Endothelial cell of hepatic sinusoid (primary cell): ENCODE measurements at regions not wholly inside any gene's neighbourhood (a gene's known extent, or its start where the extent isn't known, plus 50 kb on each side); places are given as distances from the start of the nearest gene placed in this dataset.

Experiments
- in situ Hi-C: cut with HindIII; loops from 2 replicates; pipeline ENCODE4 v1.10.0; 2017; ENCODE audit warnings: low sequenced_read_pairs

DNA sequence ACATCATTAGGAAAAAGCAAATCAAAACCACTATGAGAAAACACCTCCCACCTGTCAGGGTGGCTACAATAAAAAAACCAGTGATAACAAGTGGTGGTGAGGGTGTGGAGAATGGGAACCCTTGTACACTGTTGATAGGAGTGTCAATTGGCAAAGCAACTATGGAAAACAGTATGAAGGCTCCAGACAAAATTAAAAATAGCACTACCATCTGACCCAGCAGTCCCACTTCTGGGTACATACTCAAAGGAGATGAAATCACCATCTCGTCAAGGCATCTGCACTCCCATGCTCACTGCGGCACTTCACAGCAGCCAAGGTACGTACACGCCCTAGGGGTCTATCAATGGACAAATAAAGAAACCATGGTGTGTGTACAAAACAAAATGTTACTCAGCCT lies 715.1 kb downstream of the UQCRFS1 start:
- in situ Hi-C loops: no loop called here

DNA sequence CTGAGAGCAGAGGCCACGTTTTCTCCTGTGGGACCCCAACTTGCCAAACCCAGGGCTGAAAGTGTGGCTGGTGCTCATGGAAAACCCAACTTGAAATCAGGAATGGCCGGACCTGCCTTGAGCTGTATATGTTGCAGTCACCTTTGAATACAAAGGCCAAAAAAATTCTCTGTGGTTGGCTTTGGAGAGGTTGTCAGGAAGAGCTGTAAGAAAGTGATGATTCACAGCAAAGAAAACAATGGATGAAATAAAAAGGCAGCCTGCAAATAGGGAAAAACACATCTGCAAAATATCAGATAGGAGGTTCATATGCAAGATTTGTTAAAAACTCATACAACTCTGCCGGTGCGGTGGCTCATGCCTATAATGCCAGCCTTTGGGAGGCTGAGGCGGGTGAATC lies 715.8 kb downstream of the UQCRFS1 start:
- in situ Hi-C loops: no loop called here

DNA sequence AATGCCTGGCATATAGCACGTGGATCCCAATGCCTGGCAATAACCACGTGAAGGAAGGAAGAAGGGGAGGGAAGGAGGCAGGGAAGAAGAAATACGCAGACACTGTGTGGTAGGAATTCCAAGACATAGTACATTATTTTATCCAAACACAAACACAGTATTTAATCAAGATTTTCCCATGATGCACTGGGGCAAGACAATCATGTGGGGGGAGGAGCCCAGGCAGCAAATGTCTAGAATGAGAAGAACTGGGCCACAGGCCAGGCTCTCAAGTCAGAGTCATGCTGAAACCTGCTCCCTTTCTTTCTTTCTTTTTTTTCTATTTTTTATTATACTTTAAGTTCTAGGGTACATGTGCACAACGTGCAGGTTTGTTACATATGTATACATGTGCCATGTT lies 717.9 kb downstream of the UQCRFS1 start:
- in situ Hi-C loops: no loop called here

DNA sequence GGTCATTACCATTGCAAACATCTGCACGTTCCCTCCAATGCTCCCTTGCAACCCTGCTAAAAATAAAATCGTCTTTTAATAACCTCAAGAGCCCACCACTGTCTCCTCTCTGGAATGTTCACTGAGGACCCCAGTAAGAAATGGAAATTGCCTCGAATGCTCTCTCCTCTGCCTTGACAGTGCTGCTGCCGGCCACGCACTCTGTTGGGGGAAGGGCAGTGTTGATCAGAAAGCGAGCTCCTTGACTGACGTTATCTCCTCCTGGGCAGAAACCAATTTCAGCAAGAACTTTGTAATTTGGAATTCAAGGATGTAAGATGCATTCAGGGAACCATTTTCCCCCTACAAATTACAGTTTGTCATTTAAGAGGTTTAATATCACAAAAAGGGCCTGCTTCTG lies 718.5 kb downstream of the UQCRFS1 start:
- in situ Hi-C loops: no loop called here

DNA sequence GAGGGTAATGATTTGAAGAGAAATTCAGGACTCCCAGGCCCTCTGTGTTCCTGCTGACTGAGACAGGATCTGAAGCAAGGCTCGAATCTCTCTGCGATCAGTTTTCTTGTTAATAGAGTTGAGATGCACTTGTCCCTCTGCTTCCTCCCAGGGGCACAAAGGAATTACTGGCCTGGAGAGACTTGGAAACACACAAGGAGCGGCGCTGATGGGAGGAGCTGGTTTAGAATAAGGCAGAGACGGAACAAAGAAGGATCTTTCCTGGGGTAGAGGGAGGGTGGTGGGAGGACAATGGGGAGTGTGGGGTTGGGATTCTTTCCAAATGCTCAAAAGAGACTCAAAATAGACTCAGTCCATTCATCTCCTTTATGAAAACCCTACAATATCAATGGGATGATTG lies 719.1 kb downstream of the UQCRFS1 start:
- in situ Hi-C loops: no loop called here

DNA sequence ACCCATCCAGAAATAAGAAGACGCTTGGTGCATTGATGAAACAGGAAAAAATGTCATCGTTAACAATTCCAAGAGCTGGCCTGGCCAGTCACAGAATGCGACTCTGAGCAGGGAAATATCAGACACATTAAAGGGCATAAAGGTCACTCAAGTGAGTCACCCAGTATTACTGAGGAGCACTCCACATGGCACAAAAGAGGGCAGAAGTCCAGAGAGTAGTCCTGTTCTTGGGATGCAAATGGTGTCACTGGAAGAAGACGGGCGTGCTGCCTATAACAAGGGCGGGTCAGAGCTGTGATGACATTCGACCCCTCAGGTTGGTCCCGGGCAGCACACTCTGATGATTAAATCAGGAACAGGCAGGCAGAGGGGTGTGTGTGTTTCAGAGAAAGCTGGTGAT lies 720.3 kb downstream of the UQCRFS1 start:
- in situ Hi-C loops: no loop called here

DNA sequence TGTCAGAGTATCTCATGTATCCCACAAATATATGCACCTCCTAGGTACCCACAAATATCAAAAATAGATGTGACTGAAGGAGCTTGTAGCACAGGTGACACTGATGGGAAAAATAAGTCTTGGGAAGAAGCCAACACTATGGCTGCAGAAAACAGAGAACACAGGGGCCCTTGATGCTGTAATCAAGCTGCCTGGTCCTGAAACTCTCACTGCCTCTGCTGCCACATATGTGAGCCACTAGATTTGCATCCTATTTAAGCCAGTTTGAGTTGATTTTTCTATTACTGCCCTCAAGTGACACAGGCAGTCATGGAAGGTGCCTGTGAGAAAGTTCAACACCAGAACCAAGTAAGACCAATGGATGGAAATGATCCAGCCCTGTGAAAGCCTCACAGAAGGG lies 720.8 kb downstream of the UQCRFS1 start:
- in situ Hi-C loops: no loop called here

DNA sequence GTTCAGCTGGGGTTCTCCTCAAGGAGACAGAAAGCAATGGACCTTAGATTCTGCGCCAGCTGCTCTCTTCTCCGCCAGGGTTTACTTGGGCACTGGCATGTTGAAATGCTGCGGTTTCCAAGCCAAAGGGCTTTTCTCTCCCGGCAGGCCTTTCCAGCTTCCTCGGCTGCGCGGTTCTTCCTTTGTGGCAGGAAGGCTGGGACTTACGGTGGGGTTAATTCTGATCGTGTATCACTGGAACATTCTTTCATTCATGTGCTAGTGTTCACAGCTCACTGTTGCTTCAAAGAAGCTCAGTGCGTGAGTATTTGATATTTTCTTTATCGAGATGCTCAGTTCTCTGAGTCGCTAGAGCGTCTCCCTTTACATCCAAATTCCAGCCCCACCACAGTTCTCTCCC lies 723.2 kb downstream of the UQCRFS1 start:
- in situ Hi-C loops: no loop called here

DNA sequence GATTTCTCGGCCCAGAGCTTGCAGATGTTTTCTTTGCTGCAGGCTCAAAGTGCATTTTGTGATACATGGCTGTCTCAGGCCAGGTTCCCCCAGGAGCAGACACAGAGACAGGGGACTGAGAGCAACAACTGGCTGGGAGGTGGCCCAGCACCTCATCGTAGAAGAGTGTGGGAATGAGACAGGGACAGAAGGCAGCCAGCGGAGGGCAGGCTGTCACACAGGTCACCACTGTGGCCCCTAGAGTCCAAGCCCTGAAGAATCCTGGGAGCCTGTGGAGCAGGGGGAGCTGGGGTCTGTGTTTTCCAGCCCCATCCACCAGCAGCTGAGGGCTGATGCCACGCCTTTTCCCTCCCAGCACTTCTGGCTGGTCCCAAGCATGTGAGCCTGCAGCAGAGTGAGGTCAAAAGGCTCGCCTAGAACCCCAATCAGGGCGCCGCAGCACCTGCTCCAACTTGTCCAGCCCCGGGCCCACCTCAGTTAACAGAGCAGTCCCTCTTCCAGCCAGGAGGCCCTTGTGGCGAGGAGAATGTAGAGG lies 723.8 kb downstream of the UQCRFS1 start:
- in situ Hi-C loops: no loop called here

DNA sequence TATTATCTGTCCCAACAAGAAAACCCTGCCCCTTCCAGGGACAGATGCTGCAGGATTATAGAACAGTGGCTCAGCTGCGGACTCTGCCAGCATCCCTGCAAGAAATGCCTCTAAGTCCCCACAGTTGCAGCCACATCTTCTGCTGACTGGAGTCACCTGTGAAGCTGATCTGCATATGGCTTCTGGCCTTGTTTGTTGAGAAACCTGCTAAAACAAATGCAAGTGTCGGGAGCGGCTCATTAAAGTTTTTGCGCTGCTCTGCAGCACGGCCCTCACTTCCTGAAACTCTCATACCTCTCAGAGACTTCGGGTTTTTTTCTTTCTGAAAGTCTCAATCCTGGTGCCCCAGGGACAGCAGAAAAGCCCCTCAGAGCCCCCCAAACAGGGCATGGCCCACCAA lies 725.0 kb downstream of the UQCRFS1 start:
- in situ Hi-C loops: no loop called here

DNA sequence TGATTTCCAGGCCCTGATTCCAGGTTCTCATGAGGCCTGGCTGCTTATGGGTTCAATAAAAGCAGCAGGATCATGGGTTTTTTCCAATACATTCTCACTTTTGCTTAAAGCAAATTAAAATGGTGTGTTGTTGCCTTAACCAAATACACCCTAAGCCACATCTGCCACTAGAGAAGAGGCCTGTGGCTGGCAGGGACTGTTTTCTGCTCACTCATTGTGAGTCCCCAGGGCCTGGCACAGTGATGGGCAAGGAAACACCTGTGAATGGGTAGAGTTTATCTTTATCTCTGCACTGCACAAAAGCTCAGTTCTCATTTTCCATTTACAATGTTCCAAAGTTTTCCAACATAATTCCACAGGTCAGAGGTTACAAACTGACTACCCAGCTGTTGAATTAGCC lies 726.0 kb downstream of the UQCRFS1 start:
- in situ Hi-C loops: no loop called here

DNA sequence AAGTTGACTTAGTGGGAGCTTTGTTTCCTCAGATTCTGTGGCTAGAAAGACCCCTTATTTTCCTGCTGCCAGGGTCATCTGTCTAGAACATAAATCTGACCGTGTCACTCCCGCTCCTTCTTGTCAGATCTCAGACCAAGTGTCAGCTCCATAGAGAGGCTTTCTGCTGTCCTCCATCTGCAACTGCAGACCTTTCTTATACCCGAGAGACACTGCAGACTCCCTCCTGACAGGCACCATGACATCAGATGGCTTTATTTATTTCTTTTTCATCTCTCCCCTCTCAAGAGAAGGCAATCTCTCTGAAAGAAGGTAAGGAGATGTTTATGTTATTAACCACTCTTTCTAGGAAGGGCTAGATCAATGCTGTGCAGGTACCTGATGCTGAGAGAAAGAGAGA lies 726.5 kb downstream of the UQCRFS1 start:
- in situ Hi-C loops: no loop called here

DNA sequence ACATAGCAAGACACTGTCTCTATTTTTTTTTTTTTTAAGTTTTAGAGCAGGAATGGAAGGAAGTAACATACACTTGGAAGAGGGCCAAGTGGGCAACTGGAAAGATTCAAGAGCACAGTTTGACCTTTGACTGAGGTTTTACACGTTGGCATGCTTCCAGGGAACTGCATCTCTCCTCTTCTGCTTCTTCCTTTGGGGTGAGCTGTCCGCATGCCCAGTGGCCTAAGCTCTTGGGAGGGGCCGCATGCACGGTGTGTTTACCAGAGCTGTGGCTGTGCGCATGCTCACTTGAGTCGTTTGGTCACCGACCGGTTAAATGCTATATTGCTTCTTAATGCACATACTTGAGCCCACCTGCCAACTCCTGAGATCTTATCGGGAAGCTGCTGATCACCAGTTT lies 727.7 kb downstream of the UQCRFS1 start:
- in situ Hi-C loops: no loop called here

DNA sequence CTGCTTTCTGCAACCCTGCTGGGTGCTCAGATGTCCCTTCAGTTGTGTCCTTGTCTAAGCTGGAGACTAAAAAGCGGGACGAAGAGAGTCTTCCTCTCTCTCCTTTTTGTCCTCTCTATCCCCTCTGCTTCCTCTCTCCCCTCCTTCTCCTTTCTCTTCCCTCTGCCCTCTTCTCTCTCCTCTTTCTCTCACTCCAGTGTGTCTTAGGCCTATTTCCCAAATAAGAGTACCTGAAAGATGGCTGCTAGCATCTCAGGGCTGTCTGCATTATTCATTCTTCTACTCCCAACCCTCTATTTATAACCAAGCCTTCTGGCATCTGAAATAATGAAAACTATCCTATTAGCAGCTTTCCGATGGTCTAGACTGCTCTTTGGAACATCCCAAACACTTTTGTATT lies 729.8 kb downstream of the UQCRFS1 start:
- in situ Hi-C loops: no loop called here

DNA sequence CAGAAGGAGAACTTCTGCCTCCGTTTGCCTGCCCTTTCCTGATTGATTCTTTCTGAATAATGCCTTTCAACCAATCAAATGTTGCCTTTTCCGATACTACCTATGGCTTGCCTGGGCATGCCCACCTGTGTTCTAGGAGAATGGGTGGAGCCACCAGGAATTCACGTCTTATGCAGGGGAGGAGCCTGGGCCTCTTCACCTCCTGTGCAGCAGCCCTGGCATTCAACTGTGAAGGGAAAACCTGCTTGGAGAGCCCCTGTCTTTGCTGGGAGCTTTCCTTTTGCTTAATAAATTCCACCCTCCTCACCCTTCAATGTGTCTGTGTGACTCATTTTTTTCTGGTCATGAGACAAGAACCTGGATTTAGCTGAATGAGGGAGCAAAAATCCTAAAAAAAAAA lies 730.7 kb downstream of the UQCRFS1 start:
- in situ Hi-C loops: no loop called here

DNA sequence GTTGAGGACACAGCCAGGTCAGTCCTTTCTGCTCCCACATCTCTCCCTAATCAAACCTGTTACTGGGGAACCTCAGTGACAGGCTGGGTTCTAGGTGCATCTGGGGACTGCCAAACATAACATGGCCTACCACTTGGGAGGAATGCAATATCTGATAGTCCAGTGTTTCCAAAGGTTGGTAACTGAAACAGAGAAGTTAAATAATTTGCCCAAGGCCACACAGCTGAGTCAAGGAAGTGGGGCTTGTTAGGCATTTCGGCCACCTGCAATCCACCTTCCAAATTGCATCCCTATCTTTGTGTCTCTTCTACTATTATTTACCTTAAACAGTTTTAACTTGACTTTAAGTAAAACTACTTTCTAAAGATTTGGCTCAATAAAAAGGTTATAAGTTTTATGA lies 731.3 kb downstream of the UQCRFS1 start:
- in situ Hi-C loops: no loop called here

DNA sequence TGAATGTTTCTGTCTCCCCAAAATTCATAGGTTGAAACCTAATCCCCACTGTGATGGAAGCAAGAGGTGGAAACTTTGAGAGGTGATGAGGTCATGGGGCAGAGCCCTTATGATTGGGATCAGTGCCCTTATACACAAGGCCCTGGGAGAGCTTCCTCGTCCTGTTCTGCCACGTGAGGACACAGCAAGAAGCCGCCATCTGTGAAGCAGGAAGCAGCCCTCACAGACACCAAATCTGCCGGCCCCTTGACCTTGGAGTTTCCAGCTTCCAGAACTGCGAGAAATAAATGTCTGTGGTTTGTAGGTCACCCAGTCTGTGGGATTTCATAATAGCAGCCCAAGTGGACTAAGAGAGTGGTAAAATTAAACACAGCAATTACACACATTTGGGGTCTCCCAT lies 737.4 kb downstream of the UQCRFS1 start:
- in situ Hi-C loops: no loop called here

DNA sequence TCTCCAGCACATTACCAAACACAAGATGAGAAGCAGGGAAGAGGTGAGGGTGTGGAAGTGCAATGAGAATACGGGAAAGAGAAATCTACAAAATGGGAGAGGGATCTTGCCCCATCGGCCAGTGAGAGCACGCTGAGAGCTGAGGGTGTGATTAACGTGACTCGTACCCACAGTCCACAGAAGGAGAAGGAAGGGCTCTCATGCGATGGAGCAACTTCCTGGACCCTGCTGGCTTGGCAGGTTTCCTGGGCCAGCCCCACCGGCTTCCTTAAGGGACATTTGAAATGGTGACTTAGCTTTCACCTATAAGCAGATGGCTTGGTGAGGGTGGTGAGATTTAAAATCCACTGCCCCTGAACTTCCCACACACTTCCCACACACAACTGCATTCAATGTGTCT lies 740.1 kb downstream of the UQCRFS1 start:
- in situ Hi-C loops: no loop called here

DNA sequence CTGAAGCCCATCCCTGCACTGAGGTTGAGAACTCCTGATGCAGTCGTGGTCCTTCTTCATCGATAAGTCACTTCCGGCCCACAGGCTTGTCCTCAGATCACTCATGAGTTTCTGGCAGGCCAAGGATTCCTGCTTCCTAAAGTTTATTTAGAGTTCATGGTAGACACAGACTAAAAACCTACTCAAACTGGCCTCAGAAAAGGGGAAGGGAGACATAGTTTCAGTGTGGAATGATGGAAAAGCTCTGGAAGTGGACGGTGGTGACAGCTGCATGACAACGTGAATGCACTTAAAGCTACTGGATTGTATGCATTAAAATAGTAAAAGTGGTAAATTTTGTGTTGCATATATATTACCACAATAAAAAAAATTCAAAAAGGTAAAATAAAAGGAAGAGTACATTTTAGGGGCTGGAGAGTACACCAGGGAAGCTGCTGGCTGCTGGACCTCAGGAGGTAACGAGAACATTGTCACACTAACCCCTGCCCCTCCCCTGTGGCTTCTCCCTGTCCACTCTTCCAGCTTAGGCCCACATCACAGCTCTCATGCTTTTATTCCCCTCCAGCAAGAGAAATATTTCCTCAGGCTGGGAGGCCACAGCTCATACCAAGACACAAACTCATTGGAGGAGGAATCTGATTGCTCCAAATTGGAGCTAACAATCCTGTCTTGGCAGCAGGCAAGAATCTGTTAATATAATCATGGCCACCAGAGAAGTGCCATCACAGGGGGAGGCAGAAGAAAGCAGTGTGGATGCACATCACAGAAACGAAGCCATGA lies 741.0 kb downstream of the UQCRFS1 start:
- in situ Hi-C loops: no loop called here

DNA sequence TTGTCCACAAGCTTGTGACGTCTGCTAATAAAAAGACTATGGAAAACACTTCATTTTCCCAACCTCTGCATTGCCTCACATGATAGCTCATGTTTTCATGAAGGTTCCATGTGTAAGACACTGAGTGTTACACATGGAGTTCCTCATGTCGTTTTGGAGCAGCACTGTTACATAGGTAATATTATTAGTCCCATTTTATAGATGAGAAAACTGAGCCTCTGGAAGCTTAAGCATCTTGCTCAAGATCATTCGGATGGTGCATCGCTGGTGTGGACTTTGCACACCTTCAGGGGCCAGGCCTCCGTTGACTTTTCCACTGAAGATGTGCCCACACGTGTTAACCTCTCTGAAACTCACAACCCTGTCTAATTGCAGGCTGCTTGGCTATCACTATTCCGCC lies 743.4 kb downstream of the UQCRFS1 start:
- in situ Hi-C loops: no loop called here

DNA sequence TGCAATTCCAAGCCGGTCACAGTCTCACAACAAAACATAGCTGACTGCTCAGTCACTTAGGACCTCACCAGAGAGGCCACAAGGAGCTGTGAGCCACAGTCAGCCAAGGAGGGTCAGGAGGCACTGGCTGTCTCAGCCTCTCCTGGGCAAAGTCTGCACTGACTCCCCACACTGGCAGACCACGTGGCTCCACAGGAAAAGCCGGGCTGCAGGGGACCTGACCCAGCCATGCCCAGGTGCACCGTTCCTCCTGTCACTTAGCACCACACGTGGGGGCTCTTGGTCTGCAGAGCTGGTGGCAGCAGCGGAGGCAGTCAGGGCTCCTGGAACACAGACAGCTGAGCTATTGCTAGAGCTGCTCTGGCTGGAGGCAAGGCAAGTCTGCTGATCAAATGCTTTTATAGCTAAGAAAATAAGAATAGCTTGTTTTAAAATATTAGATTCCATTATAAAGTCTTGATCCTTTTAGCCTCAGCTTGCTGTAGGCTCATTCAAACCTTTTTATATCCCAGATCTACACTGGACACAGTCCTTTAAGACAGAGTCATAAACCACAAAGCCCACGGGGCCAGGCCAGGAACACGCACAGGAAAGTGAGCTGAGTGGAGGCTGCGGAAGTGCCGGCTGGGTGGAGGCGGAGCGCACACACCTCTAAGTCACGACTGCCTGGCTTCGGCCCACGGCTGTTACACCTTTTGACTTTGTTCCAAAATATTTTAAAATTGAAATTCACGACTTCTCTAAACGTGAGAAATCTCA lies 744.1 kb downstream of the UQCRFS1 start:
- in situ Hi-C loops: no loop called here
